Gastrocnemius medialis (tissue), 4 donors: ENCODE measurements at regions not wholly inside any gene's neighbourhood (a gene's known extent, or its start where the extent isn't known, plus 50 kb on each side); places are given as distances from the start of the nearest gene placed in this dataset.

ENCODE experiments used
- CTCF ChIP-seq, 5 experiments: fragments of 450-650 bp in 3 of 5; fragments of 200-600 bp in 2 of 5; sonication (generic) in 2 of 5; IDR thresholded peaks in 4 of 5; conservative IDR thresholded peaks in 1 of 5; 1 replicate in 4 of 5; 2 replicates in 1 of 5; pipeline ENCODE4 v1.5.1; 2016 to 2019; ENCODE audit warnings: antibody characterized with exemption in 5 of 5, mild to moderate bottlenecking in 3 of 5, moderate library complexity in 3 of 5
- POLR2A ChIP-seq, 2 donors: fragments of 450-650 bp; IDR thresholded peaks; one replicate each; pipeline ENCODE4 v1.6.1; 2017; ENCODE audit warnings: antibody characterized with exemption in 2 of 2, mild to moderate bottlenecking in 2 of 2, moderate library complexity in 2 of 2

GRCh38 chr3:151557068-151557840, 96.4 kb upstream of the IGSF10 start:
- TF ChIP-seq CTCF (IDR thresholded peaks at IDR 0.05 in 4 of 5, conservative IDR thresholded peaks at IDR 0.05 in 1 of 5) (no peak), POLR2A (IDR thresholded peaks at IDR 0.05) (no peak)
